GM23338 (cell line): ENCODE measurements at regions not wholly inside any gene's neighbourhood (a gene's known extent, or its start where the extent isn't known, plus 50 kb on each side); places are given as distances from the start of the nearest gene placed in this dataset.

Experiments
- CREB1 ChIP-seq: fragments of 250-450 bp; sonication (Bioruptor Pico); IDR thresholded peaks from 2 replicates; pipeline ENCODE4 v1.5.0; 2020; ENCODE audit warnings: low read depth, mild to moderate bottlenecking, moderate library complexity
- CTCF ChIP-seq, 2 experiments: fragments of 200-600 bp in 1 of 2; sonication (generic) in 1 of 2; conservative IDR thresholded peaks; 2 replicates each; pipeline versions ENCODE4 v1.5.1 to v1.6.1; 2016 to 2017; ENCODE audit warnings: antibody characterized with exemption in 2 of 2, low read depth in 2 of 2, mild to moderate bottlenecking in 2 of 2, moderate library complexity in 1 of 2
- EZH2 ChIP-seq: fragments of 200-600 bp; sonication (generic); IDR thresholded peaks from one replicate; pipeline ENCODE4 v1.8.0; 2017; ENCODE audit warnings: antibody characterized with exemption, mild to moderate bottlenecking, low read depth; ENCODE audit not compliant: unreplicated experiment
- EZH2phosphoT487 ChIP-seq: fragments of 200-600 bp; sonication (generic); IDR thresholded peaks from one replicate; pipeline ENCODE4 v1.8.1; 2018; ENCODE audit warnings: antibody characterized with exemption; ENCODE audit not compliant: unreplicated experiment
- JUNB ChIP-seq: IDR thresholded peaks from one replicate; pipeline ENCODE4 v1.6.1; 2016; ENCODE audit warnings: antibody characterized with exemption; ENCODE audit not compliant: unreplicated experiment
- POLR2AphosphoS5 ChIP-seq: IDR thresholded peaks from 2 replicates; pipeline ENCODE4 v1.6.1; 2016; ENCODE audit warnings: antibody characterized with exemption, low read depth
- ZNF114 ChIP-seq: fragments of 250-450 bp; sonication (Bioruptor Pico); IDR thresholded peaks from 2 replicates; pipeline ENCODE4 v1.5.0; 2020; ENCODE audit warnings: mild to moderate bottlenecking, moderate library complexity

- TF ChIP-seq CTCF (conservative IDR thresholded peaks at IDR 0.05; ENCODE audit: low read depth in 2 of 2) (no peak), EZH2 (no peak), POLR2AphosphoS5 (no peak), EZH2phosphoT487 (no peak), CREB1 (no peak), JUNB (no peak), ZNF114 (no peak)
These were observed 466.3 kb upstream of the ID4 start for GRCh38 chr6:19370831-19371230.
